GM12878 (cell line): ENCODE measurements at regions not wholly inside any gene's neighbourhood (a gene's known extent, or its start where the extent isn't known, plus 50 kb on each side); places are given as distances from the start of the nearest gene placed in this dataset.

Source experiments
- E2F8 ChIP-seq: fragments of 450-650 bp; IDR thresholded peaks from 2 replicates; pipeline ENCODE4 v1.6.1; 2018; ENCODE audit warnings: mild to moderate bottlenecking, low read depth, moderate library complexity; ENCODE audit not compliant: partially characterized antibody
- EP300 ChIP-seq, 2 experiments: fragments of 150-350 bp in 1 of 2; IDR thresholded peaks; 2 replicates each; pipeline ENCODE4 v1.6.1; 2011 to 2012; ENCODE audit warnings: low read depth in 2 of 2, low read length in 2 of 2, borderline replicate concordance in 1 of 2, improper control_type of control experiment in 1 of 2, inconsistent platforms in 1 of 2; ENCODE audit not compliant: control insufficient read depth in 1 of 2
- FOXK2 ChIP-seq: fragments of 450-650 bp; IDR thresholded peaks from 2 replicates; pipeline ENCODE4 v1.6.1; 2017; ENCODE audit warnings: mild to moderate bottlenecking, moderate library complexity
- HCFC1 ChIP-seq: fragments of 150-350 bp; IDR thresholded peaks from 2 replicates; pipeline ENCODE4 v1.6.1; 2014; ENCODE audit warnings: low read length
- IRF4 ChIP-seq: IDR thresholded peaks from 2 replicates; pipeline ENCODE4 v1.6.1; 2011; ENCODE audit warnings: low read depth, low read length
- PRDM15 ChIP-seq: fragments of 450-650 bp; formaldehyde crosslinking; IDR thresholded peaks from 2 replicates; pipeline ENCODE4 v1.4.0; 2020; ENCODE audit warnings: mild to moderate bottlenecking, moderate library complexity
- RAD21 ChIP-seq: IDR thresholded peaks from 2 replicates; pipeline ENCODE4 v1.6.1; 2011; ENCODE audit warnings: mild to moderate bottlenecking, low read depth, low read length, moderate library complexity; ENCODE audit not compliant: insufficient read depth
- TF ChIP-seq, protein P1 (sequence below), 3 experiments: IDR thresholded peaks in 2 of 3; conservative IDR thresholded peaks in 1 of 3; 2 replicates each; pipeline ENCODE4 v1.5.1; 2011; ENCODE audit warnings: low read depth in 3 of 3, low read length in 3 of 3, mild to moderate bottlenecking in 3 of 3, control low read depth in 2 of 3, moderate library complexity in 2 of 3, inconsistent platforms in 1 of 3, mixed read lengths in 1 of 3; ENCODE audit not compliant: control insufficient read depth in 2 of 3, insufficient read depth in 1 of 3; ENCODE audit errors: extremely low read depth in 1 of 3
- TF ChIP-seq, protein P2 (sequence below): fragments of 150-350 bp; IDR thresholded peaks from 2 replicates; pipeline ENCODE4 v1.6.1; 2016; ENCODE audit warnings: low read depth, low read length

DNA sequence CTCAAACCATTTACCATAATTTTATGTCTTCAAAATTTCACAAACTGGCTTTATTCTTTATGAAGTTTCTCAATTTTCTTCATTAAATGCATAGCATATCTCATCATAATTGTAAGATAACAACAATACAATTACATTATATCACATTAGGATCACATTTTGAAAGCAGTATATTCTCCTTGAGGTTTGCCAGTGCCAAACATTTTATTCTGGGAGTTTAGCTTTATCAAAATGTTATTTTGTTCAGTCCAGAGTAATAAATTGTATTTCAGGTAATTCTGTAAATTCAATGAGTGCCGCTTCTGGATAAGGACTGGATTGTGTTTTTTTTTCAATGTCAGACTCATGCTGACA lies 234.6 kb upstream of the MIR17HG start:
- TF ChIP-seq, protein P1, sequence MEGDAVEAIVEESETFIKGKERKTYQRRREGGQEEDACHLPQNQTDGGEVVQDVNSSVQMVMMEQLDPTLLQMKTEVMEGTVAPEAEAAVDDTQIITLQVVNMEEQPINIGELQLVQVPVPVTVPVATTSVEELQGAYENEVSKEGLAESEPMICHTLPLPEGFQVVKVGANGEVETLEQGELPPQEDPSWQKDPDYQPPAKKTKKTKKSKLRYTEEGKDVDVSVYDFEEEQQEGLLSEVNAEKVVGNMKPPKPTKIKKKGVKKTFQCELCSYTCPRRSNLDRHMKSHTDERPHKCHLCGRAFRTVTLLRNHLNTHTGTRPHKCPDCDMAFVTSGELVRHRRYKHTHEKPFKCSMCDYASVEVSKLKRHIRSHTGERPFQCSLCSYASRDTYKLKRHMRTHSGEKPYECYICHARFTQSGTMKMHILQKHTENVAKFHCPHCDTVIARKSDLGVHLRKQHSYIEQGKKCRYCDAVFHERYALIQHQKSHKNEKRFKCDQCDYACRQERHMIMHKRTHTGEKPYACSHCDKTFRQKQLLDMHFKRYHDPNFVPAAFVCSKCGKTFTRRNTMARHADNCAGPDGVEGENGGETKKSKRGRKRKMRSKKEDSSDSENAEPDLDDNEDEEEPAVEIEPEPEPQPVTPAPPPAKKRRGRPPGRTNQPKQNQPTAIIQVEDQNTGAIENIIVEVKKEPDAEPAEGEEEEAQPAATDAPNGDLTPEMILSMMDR (IDR thresholded peaks at IDR 0.05 in 2 of 3, conservative IDR thresholded peaks at IDR 0.05 in 1 of 3; ENCODE audit: control insufficient read depth in 2 of 3, extremely low read depth in 1 of 3, insufficient read depth in 1 of 3, low read depth in 3 of 3, low read length in 3 of 3): no peak
- no peak for TF ChIP-seq E2F8
- TF ChIP-seq HCFC1: no peak
- no peak for TF ChIP-seq FOXK2
- no peak for TF ChIP-seq EP300 (IDR thresholded peaks at IDR 0.05; ENCODE audit: borderline replicate concordance in 1 of 2, control insufficient read depth in 1 of 2, low read depth in 2 of 2, low read length in 2 of 2)
- no peak for TF ChIP-seq PRDM15
- TF ChIP-seq RAD21: no peak
- TF ChIP-seq, protein P2, sequence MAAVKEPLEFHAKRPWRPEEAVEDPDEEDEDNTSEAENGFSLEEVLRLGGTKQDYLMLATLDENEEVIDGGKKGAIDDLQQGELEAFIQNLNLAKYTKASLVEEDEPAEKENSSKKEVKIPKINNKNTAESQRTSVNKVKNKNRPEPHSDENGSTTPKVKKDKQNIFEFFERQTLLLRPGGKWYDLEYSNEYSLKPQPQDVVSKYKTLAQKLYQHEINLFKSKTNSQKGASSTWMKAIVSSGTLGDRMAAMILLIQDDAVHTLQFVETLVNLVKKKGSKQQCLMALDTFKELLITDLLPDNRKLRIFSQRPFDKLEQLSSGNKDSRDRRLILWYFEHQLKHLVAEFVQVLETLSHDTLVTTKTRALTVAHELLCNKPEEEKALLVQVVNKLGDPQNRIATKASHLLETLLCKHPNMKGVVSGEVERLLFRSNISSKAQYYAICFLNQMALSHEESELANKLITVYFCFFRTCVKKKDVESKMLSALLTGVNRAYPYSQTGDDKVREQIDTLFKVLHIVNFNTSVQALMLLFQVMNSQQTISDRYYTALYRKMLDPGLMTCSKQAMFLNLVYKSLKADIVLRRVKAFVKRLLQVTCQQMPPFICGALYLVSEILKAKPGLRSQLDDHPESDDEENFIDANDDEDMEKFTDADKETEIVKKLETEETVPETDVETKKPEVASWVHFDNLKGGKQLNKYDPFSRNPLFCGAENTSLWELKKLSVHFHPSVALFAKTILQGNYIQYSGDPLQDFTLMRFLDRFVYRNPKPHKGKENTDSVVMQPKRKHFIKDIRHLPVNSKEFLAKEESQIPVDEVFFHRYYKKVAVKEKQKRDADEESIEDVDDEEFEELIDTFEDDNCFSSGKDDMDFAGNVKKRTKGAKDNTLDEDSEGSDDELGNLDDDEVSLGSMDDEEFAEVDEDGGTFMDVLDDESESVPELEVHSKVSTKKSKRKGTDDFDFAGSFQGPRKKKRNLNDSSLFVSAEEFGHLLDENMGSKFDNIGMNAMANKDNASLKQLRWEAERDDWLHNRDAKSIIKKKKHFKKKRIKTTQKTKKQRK: no peak
- no peak for TF ChIP-seq IRF4
